ENCODE measurements at regions not wholly inside any gene's neighbourhood (a gene's known extent, or its start where the extent isn't known, plus 50 kb on each side); places are given as distances from the start of the nearest gene placed in this dataset.

DNA sequence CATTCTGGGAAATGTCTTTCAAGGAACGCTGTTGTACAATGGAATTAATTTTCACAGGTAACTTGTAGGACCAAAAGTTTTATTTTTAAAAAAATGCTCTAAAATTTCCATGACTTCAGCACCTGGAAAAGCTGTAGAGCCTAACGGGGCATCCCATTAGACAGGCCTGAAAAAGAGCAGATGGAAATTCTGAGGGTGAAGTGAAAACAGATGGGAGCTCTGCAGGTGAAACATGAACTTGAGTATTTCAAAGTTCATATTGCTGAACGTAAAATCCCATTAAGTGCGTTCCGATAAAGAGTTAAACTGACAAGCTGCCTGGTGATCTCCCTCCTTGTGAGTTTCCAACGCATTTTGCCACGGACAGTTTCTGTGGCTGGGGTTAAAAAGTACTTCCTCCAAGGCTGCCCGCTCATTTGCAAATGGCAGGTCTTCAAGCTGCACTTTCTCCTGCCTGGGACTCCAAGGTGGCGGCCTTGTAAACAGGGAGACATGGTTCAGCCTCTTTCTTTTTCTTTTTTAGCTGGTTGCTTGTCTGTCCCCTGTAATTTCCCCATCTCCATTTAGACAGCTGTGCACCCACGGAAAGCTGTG is 450.4 kb downstream of the FGF9 start:
- TF ChIP-seq TAF1 (IDR thresholded peaks at IDR 0.05; ENCODE audit: borderline replicate concordance, insufficient read depth, low read length), result no peak
- no peak for TF ChIP-seq FOXP2 (optimal IDR thresholded peaks at IDR 0.05; ENCODE audit: borderline replicate concordance, extremely low read depth, extremely low read length, insufficient read depth)
- no peak for TF ChIP-seq SIN3A (IDR thresholded peaks at IDR 0.05; ENCODE audit: borderline replicate concordance, insufficient read depth, low read length)
- no peak for TF ChIP-seq POLR2AphosphoS5 (IDR thresholded peaks at IDR 0.05; ENCODE audit: low read depth, low read length)
- no peak for TF ChIP-seq REST (IDR thresholded peaks at IDR 0.05; ENCODE audit: insufficient read depth in 1 of 2, low read depth in 2 of 2, low read length in 2 of 2)

- TF ChIP-seq POLR2AphosphoS5 (IDR thresholded peaks at IDR 0.05; ENCODE audit: low read depth, low read length), result no peak
- TF ChIP-seq FOXP2 (optimal IDR thresholded peaks at IDR 0.05; ENCODE audit: borderline replicate concordance, extremely low read depth, extremely low read length, insufficient read depth), result no peak
- TF ChIP-seq TAF1 (IDR thresholded peaks at IDR 0.05; ENCODE audit: borderline replicate concordance, insufficient read depth, low read length), result no peak
- TF ChIP-seq REST (IDR thresholded peaks at IDR 0.05; ENCODE audit: insufficient read depth in 1 of 2, low read depth in 2 of 2, low read length in 2 of 2), result no peak
- no peak for TF ChIP-seq SIN3A (IDR thresholded peaks at IDR 0.05; ENCODE audit: borderline replicate concordance, insufficient read depth, low read length)
Observed at GRCh38 chr13:22126433-22127021, 455.7 kb downstream of the FGF9 start.

DNA sequence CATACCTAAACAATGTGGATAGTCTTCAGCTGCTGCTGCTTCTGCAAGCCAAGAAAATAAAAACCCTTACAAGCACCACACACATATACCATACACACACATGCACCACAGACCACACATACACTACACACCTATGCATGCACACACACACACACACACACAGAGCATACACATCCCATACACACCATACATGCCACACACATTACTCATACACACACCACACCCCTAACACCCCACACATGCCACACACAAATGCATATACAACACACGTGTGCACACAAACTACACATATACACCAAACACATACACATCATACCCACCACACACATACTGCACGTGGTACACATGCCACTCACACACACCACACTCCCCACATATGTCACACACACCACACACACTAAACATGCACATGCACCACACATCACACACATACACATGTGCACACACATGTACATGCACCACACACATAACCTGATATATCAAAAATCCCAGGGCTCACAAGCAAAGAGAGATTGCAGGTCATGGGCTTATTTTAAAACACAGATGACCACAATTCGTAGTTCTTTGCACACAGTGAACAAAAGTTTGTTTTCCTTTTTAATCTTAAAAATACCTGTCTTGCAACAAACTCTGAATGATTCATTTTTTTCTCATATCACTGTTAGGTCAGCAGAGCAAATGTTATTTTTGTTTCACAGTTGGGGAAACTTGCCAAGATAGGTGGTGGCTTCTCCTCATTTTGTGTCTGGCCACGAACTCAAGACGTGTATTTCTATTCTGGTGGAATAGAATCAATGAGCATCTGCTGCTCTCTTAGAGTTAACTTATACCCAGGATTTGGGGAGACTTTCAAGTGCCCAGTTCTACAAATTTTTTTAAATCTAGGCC is 456.6 kb downstream of the FGF9 start:
- no peak for TF ChIP-seq FOXP2 (optimal IDR thresholded peaks at IDR 0.05; ENCODE audit: borderline replicate concordance, extremely low read depth, extremely low read length, insufficient read depth)
- TF ChIP-seq REST (IDR thresholded peaks at IDR 0.05; ENCODE audit: insufficient read depth in 1 of 2, low read depth in 2 of 2, low read length in 2 of 2), result no peak
- no peak for TF ChIP-seq POLR2AphosphoS5 (IDR thresholded peaks at IDR 0.05; ENCODE audit: low read depth, low read length)
- no peak for TF ChIP-seq SIN3A (IDR thresholded peaks at IDR 0.05; ENCODE audit: borderline replicate concordance, insufficient read depth, low read length)
- no peak for TF ChIP-seq TAF1 (IDR thresholded peaks at IDR 0.05; ENCODE audit: borderline replicate concordance, insufficient read depth, low read length)

DNA sequence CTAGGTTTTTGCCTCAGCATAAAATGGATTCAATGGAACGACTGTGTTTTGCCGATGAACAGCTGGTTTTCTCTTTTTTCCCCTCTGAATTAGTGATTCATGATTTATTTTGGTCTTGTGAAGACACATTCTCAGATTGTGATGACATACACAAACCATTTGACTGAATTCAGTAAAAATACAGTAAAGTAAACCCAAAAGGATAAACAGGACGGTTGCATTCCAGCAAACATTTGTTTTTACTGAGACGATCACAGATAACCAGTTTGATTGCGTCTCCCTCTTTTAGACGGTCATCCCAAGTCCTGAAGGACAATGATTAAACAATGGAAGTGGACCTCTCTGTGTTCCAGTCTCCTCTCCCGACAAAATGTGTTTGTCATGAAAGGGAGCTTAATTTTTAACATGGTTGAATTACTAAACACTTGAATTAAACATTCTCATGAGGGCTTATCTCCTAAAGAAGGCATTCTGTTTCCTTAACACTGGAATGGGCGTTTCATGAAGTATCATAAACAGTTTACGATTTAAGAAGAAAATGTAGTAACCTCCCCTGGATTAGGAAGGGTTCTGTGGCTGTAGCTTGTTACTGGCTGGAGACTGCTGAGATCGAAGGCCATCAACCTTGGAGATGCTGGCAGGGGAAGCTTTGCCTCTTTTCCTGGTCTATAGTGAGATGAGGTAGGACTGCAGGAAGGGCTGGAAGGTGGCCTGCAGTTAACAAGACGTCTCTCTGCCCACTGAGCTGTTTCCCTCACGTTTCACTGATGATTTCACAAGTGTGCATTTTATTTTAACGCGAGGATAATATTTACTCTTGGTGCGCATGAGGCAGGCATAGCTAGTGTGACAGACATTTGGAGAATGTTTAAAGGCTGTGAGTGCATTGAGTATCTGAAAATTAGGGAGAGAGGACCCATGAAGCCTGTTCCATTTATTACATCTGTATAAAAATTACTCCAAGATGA is 457.9 kb downstream of the FGF9 start:
- no peak for TF ChIP-seq TAF1 (IDR thresholded peaks at IDR 0.05; ENCODE audit: borderline replicate concordance, insufficient read depth, low read length)
- no peak for TF ChIP-seq FOXP2 (optimal IDR thresholded peaks at IDR 0.05; ENCODE audit: borderline replicate concordance, extremely low read depth, extremely low read length, insufficient read depth)
- TF ChIP-seq POLR2AphosphoS5 (IDR thresholded peaks at IDR 0.05; ENCODE audit: low read depth, low read length), result no peak
- no peak for TF ChIP-seq SIN3A (IDR thresholded peaks at IDR 0.05; ENCODE audit: borderline replicate concordance, insufficient read depth, low read length)
- no peak for TF ChIP-seq REST (IDR thresholded peaks at IDR 0.05; ENCODE audit: insufficient read depth in 1 of 2, low read depth in 2 of 2, low read length in 2 of 2)
